HFFc6 (cell line): ENCODE measurements at regions not wholly inside any gene's neighbourhood (a gene's known extent, or its start where the extent isn't known, plus 50 kb on each side); places are given as distances from the start of the nearest gene placed in this dataset.

Experiments used
- DNase-seq: peaks from one replicate; pipeline ENCODE4 v3.0.0-alpha.2; 2018
- H3K27ac Mint-ChIP-seq: 2 replicates; pipeline ENCODE4 v1.8.0; 2020; ENCODE audit warnings: mild to moderate bottlenecking, mixed read lengths
- H3K27me3 Mint-ChIP-seq: 2 replicates; pipeline ENCODE4 v1.8.0; 2021; ENCODE audit warnings: mild to moderate bottlenecking, moderate library complexity, mixed read lengths; ENCODE audit not compliant: insufficient read depth
- H3K36me3 Mint-ChIP-seq: 2 replicates; pipeline ENCODE4 v1.8.0; 2021; ENCODE audit warnings: low read depth, mixed read lengths
- H3K4me1 Mint-ChIP-seq: 2 replicates; pipeline ENCODE4 v1.8.0; 2020; ENCODE audit warnings: low read depth, mixed read lengths
- H3K4me3 Mint-ChIP-seq: 2 replicates; pipeline ENCODE4 v1.8.0; 2020; ENCODE audit warnings: mild to moderate bottlenecking, moderate library complexity, mixed read lengths
- H3K9me3 Mint-ChIP-seq: 2 replicates; pipeline ENCODE4 v1.8.0; 2020; ENCODE audit warnings: mild to moderate bottlenecking, mixed read lengths
- CTCF ChIP-seq: fragments of 200-600 bp; sonication (generic); IDR thresholded peaks from 2 replicates; pipeline ENCODE4 v1.5.0; 2021; ENCODE audit warnings: antibody characterized with exemption, mild to moderate bottlenecking

- no peaks in the 10 kb centered on the region; the same call in 1 of the 2 replicates for H3K27me3 Mint-ChIP-seq
- DNase-seq = no peak
Measured at GRCh38 chr4:23278845-23279244, 586.1 kb downstream of the GBA3 start.

GRCh38 chr4:23276076-23276475 is 583.3 kb downstream of the GBA3 start:
- Mint-ChIP-seq H3K4me1 (no peaks in the 10 kb centered on the region), H3K27ac (no peak overlapping the region), H3K27me3 (no peaks in the 10 kb centered on the region; the same call in 1 of the 2 replicates), H3K9me3 (peaks cover 36% of the 10 kb centered on the region), H3K36me3 (no peaks in the 10 kb centered on the region; the same call in 1 of the 2 replicates), H3K4me3 (no peak overlapping the region)
- DNase-seq = no peak
- TF ChIP-seq CTCF = no peak

More at GRCh38 chr4:23278845-23279244, 586.1 kb downstream of the GBA3 start:
- Mint-ChIP-seq H3K4me1 (no peaks in the 10 kb centered on the region), H3K4me3 (no peak overlapping the region), H3K9me3 (peaks cover 25% of the 10 kb centered on the region), H3K27ac (no peak overlapping the region), H3K36me3 (no peaks in the 10 kb centered on the region)
- TF ChIP-seq CTCF = no peak

GRCh38 chr4:23269566-23269965 is 576.8 kb downstream of the GBA3 start:
- peaks cover 36% of the 10 kb centered on the region for H3K9me3 Mint-ChIP-seq
- no peak overlapping the region for H3K27ac Mint-ChIP-seq
- H3K36me3 Mint-ChIP-seq = no peaks in the 10 kb centered on the region; the same call in 1 of the 2 replicates
- DNase-seq = no peak
- no peak for TF ChIP-seq CTCF
- H3K4me3 Mint-ChIP-seq = no peak overlapping the region
- H3K4me1 Mint-ChIP-seq = no peaks in the 10 kb centered on the region
- no peaks in the 10 kb centered on the region for H3K27me3 Mint-ChIP-seq

GRCh38 chr4:23268072-23268771 is 575.5 kb downstream of the GBA3 start:
- no peak for TF ChIP-seq CTCF
- no peak for DNase-seq
- no peak overlapping the region for H3K27ac Mint-ChIP-seq

GRCh38 chr4:23266401-23266800 is 573.7 kb downstream of the GBA3 start:
- peaks cover 25% of the 10 kb centered on the region for H3K9me3 Mint-ChIP-seq
- no peaks in the 10 kb centered on the region for H3K36me3 Mint-ChIP-seq
- TF ChIP-seq CTCF = no peak
- H3K27me3 Mint-ChIP-seq = no peaks in the 10 kb centered on the region
- H3K27ac Mint-ChIP-seq = no peak overlapping the region
- no peaks in the 10 kb centered on the region for H3K4me1 Mint-ChIP-seq
- H3K4me3 Mint-ChIP-seq = no peak overlapping the region
- DNase-seq = no peak

More at GRCh38 chr4:23268072-23268771, 575.5 kb downstream of the GBA3 start:
- H3K9me3 Mint-ChIP-seq = peaks cover 33% of the 10 kb centered on the region
- H3K4me1 Mint-ChIP-seq = no peaks in the 10 kb centered on the region
- H3K27me3 Mint-ChIP-seq = no peaks in the 10 kb centered on the region
- no peak overlapping the region for H3K4me3 Mint-ChIP-seq
- no peaks in the 10 kb centered on the region for H3K36me3 Mint-ChIP-seq
